IMR-90 (cell line): ENCODE measurements at regions not wholly inside any gene's neighbourhood (a gene's known extent, or its start where the extent isn't known, plus 50 kb on each side); places are given as distances from the start of the nearest gene placed in this dataset.

Experiments
- ATAC-seq: fragments of 200-7000 bp; cut with Tn5 transposase; 2 replicates; pipeline ENCODE4 v1.9.1; 2020; ENCODE audit warnings: low read depth, mild to moderate bottlenecking, moderate library complexity
- BruUV-seq: library from RNA; stranded (reverse); fragments of 400-500 nt; replicated peaks from 2 replicates; lab custom pipeline; 2021; lab: Mats Ljungman, UMichigan
- CTCF ChIA-PET: fragments of 300-600 bp; formaldehyde crosslinking; extraction: SDS; loops from one replicate; lab custom pipeline; 2021; ENCODE audit warnings: antibody characterized with exemption; lab: Yijun Ruan, JAX
- POLR2A ChIA-PET: fragments of 300-600 bp; sonication (Branson Sonifier 250); formaldehyde crosslinking; loops from one replicate; lab custom pipeline; 2022; ENCODE audit warnings: antibody characterized with exemption; ENCODE audit not compliant: unreplicated experiment; lab: Charles Lee
- DNase-seq: peaks from one replicate; pipeline ENCODE4 v3.0.0; 2013
- H2AFZ ChIP-seq: replicated peaks from 2 replicates; pipeline ENCODE3; 2013; ENCODE audit warnings: low read length, mild to moderate bottlenecking; ENCODE audit not compliant: poor library complexity
- H2AK5ac ChIP-seq: 2 replicates; pipeline ENCODE4 v1.6.1; 2013; ENCODE audit warnings: low read depth, low read length, inconsistent platforms
- H2AK9ac ChIP-seq: replicated peaks from 2 replicates; pipeline ENCODE3; 2013; ENCODE audit warnings: mild to moderate bottlenecking, low read depth, low read length, moderate library complexity; ENCODE audit not compliant: poor library complexity
- H2BK120ac ChIP-seq: 2 replicates; pipeline ENCODE4 v1.6.1; 2013; ENCODE audit warnings: low read depth, low read length, inconsistent platforms
- H2BK15ac ChIP-seq: 3 replicates; pipeline ENCODE4 v1.6.1; 2013; ENCODE audit warnings: low read depth, low read length, inconsistent platforms
- H2BK20ac ChIP-seq: 2 replicates; pipeline ENCODE4 v1.6.1; 2013; ENCODE audit warnings: low read depth, mild to moderate bottlenecking, inconsistent platforms, low read length, moderate library complexity
- H2BK5ac ChIP-seq: 2 replicates; pipeline ENCODE4 v1.6.1; 2013; ENCODE audit warnings: mild to moderate bottlenecking, low read depth, low read length, inconsistent platforms; ENCODE audit not compliant: poor library complexity, severe bottlenecking
- H3K14ac ChIP-seq: replicated peaks from 2 replicates; pipeline ENCODE4 v1.6.1; 2013; ENCODE audit warnings: low read depth, low read length, inconsistent platforms
- H3K18ac ChIP-seq: 2 replicates; pipeline ENCODE4 v1.6.1; 2013; ENCODE audit warnings: low read depth, low read length, control low read depth
- H3K23ac ChIP-seq: 2 replicates; pipeline ENCODE4 v1.6.1; 2013; ENCODE audit warnings: low read depth, low read length, inconsistent platforms
- H3K27ac ChIP-seq: 2 replicates; pipeline ENCODE4 v1.5.1; 2013; ENCODE audit warnings: mild to moderate bottlenecking, control low read depth, low read length; ENCODE audit not compliant: insufficient read depth
- H3K27me3 ChIP-seq: 2 replicates; pipeline ENCODE4 v1.6.1; 2013; ENCODE audit warnings: low read length; ENCODE audit not compliant: control insufficient read depth, insufficient read depth
- H3K36me3 ChIP-seq: 2 replicates; pipeline ENCODE4 v1.6.1; 2013; ENCODE audit warnings: low read length, mixed read lengths; ENCODE audit not compliant: control insufficient read depth, insufficient read depth
- H3K4ac ChIP-seq: 2 replicates; pipeline ENCODE4 v1.6.1; 2013; ENCODE audit warnings: low read depth, low read length, inconsistent platforms
- H3K4me1 ChIP-seq: 2 replicates; pipeline ENCODE4 v1.6.1; 2013; ENCODE audit warnings: low read length, mixed read lengths; ENCODE audit not compliant: control insufficient read depth, insufficient read depth
- H3K4me2 ChIP-seq: 2 replicates; pipeline ENCODE4 v1.6.1; 2013; ENCODE audit warnings: low read depth, mild to moderate bottlenecking, control low read depth, low read length, moderate library complexity
- H3K4me3 ChIP-seq: 2 replicates; pipeline ENCODE4 v1.5.1; 2013; ENCODE audit warnings: low read depth, mild to moderate bottlenecking, control low read depth, low read length, moderate library complexity; ENCODE audit not compliant: insufficient read depth
- H3K56ac ChIP-seq: 2 replicates; pipeline ENCODE4 v1.6.1; 2013; ENCODE audit warnings: low read length, inconsistent platforms; ENCODE audit not compliant: insufficient read depth; ENCODE audit errors: extremely low read depth
- H3K79me1 ChIP-seq, 2 experiments: 2 replicates each; pipeline ENCODE4 v1.6.1; 2013; ENCODE audit warnings: low read length in 2 of 2, inconsistent platforms in 1 of 2, low read depth in 1 of 2
- H3K9ac ChIP-seq: 2 replicates; pipeline ENCODE4 v1.6.1; 2013; ENCODE audit warnings: low read depth, low read length, control low read depth
- H3K9me1 ChIP-seq: 2 replicates; pipeline ENCODE4 v1.6.1; 2013; ENCODE audit warnings: low read length, inconsistent platforms; ENCODE audit not compliant: insufficient read depth
- H3K9me3 ChIP-seq: 2 replicates; pipeline ENCODE4 v1.6.1; 2013; ENCODE audit warnings: low read length; ENCODE audit not compliant: control insufficient read depth, insufficient read depth
- H4K20me1 ChIP-seq: 2 replicates; pipeline ENCODE4 v1.6.1; 2013; ENCODE audit warnings: low read length, inconsistent platforms; ENCODE audit not compliant: insufficient read depth
- H4K5ac ChIP-seq: 2 replicates; pipeline ENCODE4 v1.6.1; 2013; ENCODE audit warnings: mild to moderate bottlenecking, low read depth, low read length, control low read depth
- H4K8ac ChIP-seq, 2 experiments: 2 replicates each; pipeline ENCODE4 v1.6.1; 2013; ENCODE audit warnings: low read depth in 2 of 2, low read length in 2 of 2, control low read depth in 1 of 2, inconsistent platforms in 1 of 2
- H4K91ac ChIP-seq: 2 replicates; pipeline ENCODE4 v1.6.1; 2013; ENCODE audit warnings: low read depth, low read length, inconsistent platforms; ENCODE audit not compliant: insufficient read depth
- BHLHE40 ChIP-seq: fragments of 150-350 bp; IDR thresholded peaks from 2 replicates; pipeline ENCODE4 v1.6.1; 2016; ENCODE audit warnings: mild to moderate bottlenecking, low read depth, low read length
- CEBPB ChIP-seq: IDR thresholded peaks from 2 replicates; pipeline ENCODE4 v1.6.1; 2012; ENCODE audit warnings: low read depth, low read length, improper control_type of control experiment
- ELK1 ChIP-seq: fragments of 150-350 bp; IDR thresholded peaks from 2 replicates; pipeline ENCODE4 v1.6.1; 2016; ENCODE audit warnings: low read depth, mild to moderate bottlenecking, low read length, moderate library complexity, borderline replicate concordance
- FOS ChIP-seq: fragments of 150-350 bp; IDR thresholded peaks from 2 replicates; pipeline ENCODE4 v1.6.1; 2016; ENCODE audit warnings: low read depth, low read length
- MAFK ChIP-seq: IDR thresholded peaks from 2 replicates; pipeline ENCODE4 v1.6.1; 2012; ENCODE audit warnings: low read depth, low read length, improper control_type of control experiment
- MAZ ChIP-seq: IDR thresholded peaks from 2 replicates; pipeline ENCODE4 v1.6.1; 2012; ENCODE audit warnings: low read depth, mild to moderate bottlenecking, low read length, improper control_type of control experiment, moderate library complexity, borderline replicate concordance
- MXI1 ChIP-seq: IDR thresholded peaks from 2 replicates; pipeline ENCODE4 v1.6.1; 2012; ENCODE audit warnings: low read depth, mild to moderate bottlenecking, low read length, moderate library complexity, borderline replicate concordance
- NFE2L2 ChIP-seq: fragments of 150-350 bp; IDR thresholded peaks from 2 replicates; pipeline ENCODE4 v1.6.1; 2016; ENCODE audit warnings: low read depth, mild to moderate bottlenecking, low read length
- POLR2A ChIP-seq: IDR thresholded peaks from 2 replicates; pipeline ENCODE4 v1.6.1; 2012; ENCODE audit warnings: mild to moderate bottlenecking, low read depth, low read length
- RAD21 ChIP-seq: IDR thresholded peaks from 2 replicates; pipeline ENCODE4 v1.6.1; 2012; ENCODE audit warnings: low read length, improper control_type of control experiment
- RFX5 ChIP-seq: IDR thresholded peaks from 2 replicates; pipeline ENCODE4 v1.8.0; 2012; ENCODE audit warnings: low read depth, mild to moderate bottlenecking, low read length, moderate library complexity
- USF2 ChIP-seq: fragments of 150-350 bp; IDR thresholded peaks from 2 replicates; pipeline ENCODE4 v1.6.1; 2017; ENCODE audit warnings: mild to moderate bottlenecking, antibody characterized with exemption, low read length, low read depth
- WGBS, 2 experiments: methylation state at CpG; one replicate each; pipeline versions ENCODE4 v1.1.5 to v1.1.7; 2013; ENCODE audit warnings: missing lambda C conversion rate in 2 of 2; ENCODE audit not compliant: insufficient read length in 1 of 2; ENCODE audit errors: extremely low coverage in 2 of 2; 5-methylcytosine and 5-hydroxymethylcytosine counted together
- dilution Hi-C: fragments of 300-500 bp; cut with HindIII; formaldehyde crosslinking; loops from one replicate; pipeline ENCODE4 v1.14.3; 2018; ENCODE audit warnings: low sequenced_read_pairs; ENCODE audit not compliant: unreplicated experiment
- in situ Hi-C: fragments of 300-500 bp; cut with MboI; formaldehyde crosslinking; loops from 3 replicates; pipeline ENCODE4 v1.14.3; 2019; ENCODE audit warnings: low sequenced_read_pairs, inconsistent platforms, mixed read lengths
- intact Hi-C: fragments of 100-400 bp; cut with micrococcal nuclease; formaldehyde crosslinking; loops from 2 replicates; pipeline ENCODE4 v1.10.0; 2022

- H4K5ac ChIP-seq = no peak overlapping the region
- in situ Hi-C loops = no loop called here
- no peaks in the 10 kb centered on the region for H3K79me1 ChIP-seq
- ChIA-PET CTCF (no interaction called here), POLR2A (no interaction called here)
- H3K4me3 ChIP-seq = no peak overlapping the region
- no peak overlapping the region for H3K4ac ChIP-seq
- intact Hi-C loops = no loop called here
- H2BK5ac ChIP-seq = no peak overlapping the region
- no peak overlapping the region for H3K4me2 ChIP-seq
- H3K4me1 ChIP-seq = no peaks in the 10 kb centered on the region
- H4K91ac ChIP-seq = no peak overlapping the region
- H4K8ac ChIP-seq = no peak overlapping the region
- WGBS, 2 experiments = no CpG with 5 or more reads among the region's 3 CpGs
- no peaks in the 10 kb centered on the region for H3K9me1 ChIP-seq
- dilution Hi-C loops = no loop called here
- H3K14ac ChIP-seq = no peak overlapping the region
- H3K27ac ChIP-seq = no peak overlapping the region
- H3K36me3 ChIP-seq = no peaks in the 10 kb centered on the region
- no peaks in the 10 kb centered on the region for H3K27me3 ChIP-seq
- H4K20me1 ChIP-seq = no peaks in the 10 kb centered on the region
- no peak overlapping the region for H2AFZ ChIP-seq
- no peak overlapping the region for H2BK20ac ChIP-seq
- no peak overlapping the region for H3K56ac ChIP-seq
- H3K9me3 ChIP-seq = no peaks in the 10 kb centered on the region
- no peak overlapping the region for H3K18ac ChIP-seq
- no peak overlapping the region for H3K23ac ChIP-seq
- H2AK9ac ChIP-seq = no peak overlapping the region
- TF ChIP-seq ELK1 (no peak), NFE2L2 (no peak), POLR2A (no peak), FOS (no peak), RAD21 (no peak), CEBPB (no peak), RFX5 (no peak), BHLHE40 (no peak), USF2 (no peak), MAZ (no peak), MAFK (no peak), MXI1 (no peak)
- no peak overlapping the region for H2BK120ac ChIP-seq
- H2AK5ac ChIP-seq = no peak overlapping the region
- no peak for ATAC-seq
- no peak overlapping the region for H3K9ac ChIP-seq
- H2BK15ac ChIP-seq = no peak overlapping the region
- BruUV-seq = no TSS peak
- no peak for DNase-seq
These were observed 495.4 kb upstream of the AKR1E2 start for GRCh38 chr10:4330636-4331035.
